GM23248 (cell line): ENCODE measurements at regions not wholly inside any gene's neighbourhood (a gene's known extent, or its start where the extent isn't known, plus 50 kb on each side); places are given as distances from the start of the nearest gene placed in this dataset.

Experiments used
- EZH2 ChIP-seq: fragments of 200-600 bp; sonication (generic); IDR thresholded peaks from 2 replicates; pipeline ENCODE4 v1.6.1; 2018; ENCODE audit warnings: antibody characterized with exemption, mild to moderate bottlenecking; ENCODE audit not compliant: insufficient read depth, poor library complexity, severe bottlenecking
- EZH2phosphoT487 ChIP-seq: fragments of 200-600 bp; sonication (generic); IDR thresholded peaks from 2 replicates; pipeline ENCODE4 v1.6.1; 2018; ENCODE audit warnings: antibody characterized with exemption, moderate library complexity, mild to moderate bottlenecking, low read depth; ENCODE audit not compliant: insufficient read depth

- TF ChIP-seq EZH2phosphoT487 (no peak), EZH2 (no peak)
Observed at GRCh38 chr6:106757267-106757666, 127.9 kb downstream of the QRSL1 start.
